Left lung (tissue), 4 donors: ENCODE measurements at regions not wholly inside any gene's neighbourhood (a gene's known extent, or its start where the extent isn't known, plus 50 kb on each side); places are given as distances from the start of the nearest gene placed in this dataset.
A peak's percentile ranks its signal among the peaks of the same experiment; 100 is the strongest.

ENCODE experiments used
- ATAC-seq: fragments of 200-7000 bp; cut with Tn5 transposase; one replicate; pipeline ENCODE4 v1.9.1; 2020; ENCODE audit warnings: moderate library complexity
- DNase-seq, 4 donors: peaks; one replicate each; pipeline ENCODE4 v3.0.0-alpha.2; 2013 to 2020
- H3K27ac ChIP-seq, 2 donors: fragments of 200-600 bp; sonication (generic) in 1 of 2; one replicate each; pipeline versions ENCODE4 v1.5.0 to v1.8.0; 2020 to 2021
- H3K27me3 ChIP-seq, 2 donors: fragments of 200-600 bp; sonication (generic) in 1 of 2; one replicate each; pipeline versions ENCODE4 v1.5.0 to v1.8.0; 2020 to 2021
- H3K36me3 ChIP-seq, 2 donors: fragments of 200-600 bp; sonication (generic) in 1 of 2; one replicate each; pipeline versions ENCODE4 v1.5.0 to v1.8.0; 2020 to 2021
- H3K4me1 ChIP-seq, 2 donors: fragments of 200-600 bp; one replicate each; pipeline ENCODE4 v1.8.0; 2021
- H3K4me3 ChIP-seq, 2 donors: fragments of 200-600 bp; sonication (generic) in 1 of 2; one replicate each; pipeline versions ENCODE4 v1.5.0 to v1.8.0; 2020 to 2021; ENCODE audit warnings: mild to moderate bottlenecking in 1 of 2
- H3K9me3 ChIP-seq, 2 donors: fragments of 200-600 bp; sonication (generic) in 1 of 2; one replicate each; pipeline versions ENCODE4 v1.5.0 to v1.8.0; 2020 to 2021
- CTCF ChIP-seq, 2 donors: fragments of 200-600 bp; sonication (generic) in 1 of 2; IDR thresholded peaks; one replicate each; pipeline versions ENCODE4 v1.5.0 to v1.8.0; 2021; ENCODE audit warnings: antibody characterized with exemption in 2 of 2
- intact Hi-C, 2 donors: fragments of 100-400 bp; cut with DNase I; formaldehyde crosslinking; loops; one replicate each; pipeline versions ENCODE4 v1.11.2 to v1.14.2; 2022
- donor health status: DM: no; HTN: yes; CAD: no.
- donor health status: DM: no; HTN: no; CAD: no.

- Histone ChIP-seq H3K4me3 (no peak overlapping the region), H3K27ac (no peak overlapping the region), H3K36me3 (no peaks in the 10 kb centered on the region), H3K9me3 (peaks cover 0 to 1% of the 10 kb centered on the region in 2 donors), H3K27me3 (no peaks in the 10 kb centered on the region), H3K4me1 (no peaks in the 10 kb centered on the region)
- no peak for ATAC-seq
- TF ChIP-seq CTCF (IDR thresholded peaks at IDR 0.05) = no peak
- intact Hi-C loops = no loop called here
- DNase-seq = no peak
These were observed 235.5 kb upstream of the ANO3 start for GRCh38 chr11:26096451-26096850.

- H3K4me1 ChIP-seq = no peaks in the 10 kb centered on the region
- no peaks in the 10 kb centered on the region for H3K27me3 ChIP-seq
- ATAC-seq (no peak), DNase-seq (no peak)
- H3K27ac ChIP-seq = no peak overlapping the region
- H3K9me3 ChIP-seq = no peaks in the 10 kb centered on the region
- H3K36me3 ChIP-seq = no peaks in the 10 kb centered on the region
- H3K4me3 ChIP-seq = no peak overlapping the region
- no peak for TF ChIP-seq CTCF (IDR thresholded peaks at IDR 0.05)
- intact Hi-C loops = no loop called here
These were observed 229.6 kb upstream of the ANO3 start for GRCh38 chr11:26102325-26102724.

- no peaks in the 10 kb centered on the region for H3K27me3 ChIP-seq
- no peaks in the 10 kb centered on the region for H3K36me3 ChIP-seq
- no peaks in the 10 kb centered on the region for H3K9me3 ChIP-seq
- H3K4me1 ChIP-seq = no peaks in the 10 kb centered on the region
- ATAC-seq (no peak), DNase-seq (no peak)
- no peak overlapping the region for H3K27ac ChIP-seq
- no peak overlapping the region for H3K4me3 ChIP-seq
- intact Hi-C loops = no loop called here
- TF ChIP-seq CTCF (IDR thresholded peaks at IDR 0.05) = no peak
These were observed 226.0 kb upstream of the ANO3 start for GRCh38 chr11:26105762-26106423.

DNA sequence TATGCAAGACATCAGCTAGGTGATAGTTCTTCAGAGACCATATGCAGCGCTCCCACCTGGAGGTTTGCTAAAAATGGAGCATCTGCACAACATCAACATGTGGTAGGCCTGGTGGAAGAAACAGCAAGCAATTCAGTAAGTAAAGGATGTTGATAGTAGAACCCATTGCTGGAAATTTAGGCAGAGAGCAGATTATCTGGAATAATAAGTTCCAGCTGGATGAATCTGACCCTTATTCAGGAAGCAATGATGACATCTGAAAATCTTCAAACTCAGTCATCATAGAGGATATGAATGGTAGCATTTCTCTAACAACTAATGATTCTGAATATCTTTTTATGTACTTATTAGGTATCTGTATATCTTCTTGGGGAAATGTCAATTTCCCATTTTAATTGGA, 225.2 kb upstream of the ANO3 start:
- H3K4me1 ChIP-seq = no peaks in the 10 kb centered on the region
- ATAC-seq (no peak), DNase-seq (peak in 1 of 4 donors; percentile 45)
- intact Hi-C loops = no loop called here
- no peak overlapping the region for H3K27ac ChIP-seq
- no peak overlapping the region for H3K4me3 ChIP-seq
- no peak for TF ChIP-seq CTCF (IDR thresholded peaks at IDR 0.05)
- no peaks in the 10 kb centered on the region for H3K27me3 ChIP-seq
- no peaks in the 10 kb centered on the region for H3K9me3 ChIP-seq
- no peaks in the 10 kb centered on the region for H3K36me3 ChIP-seq

GRCh38 chr11:26109658-26110368, 222.1 kb upstream of the ANO3 start:
- intact Hi-C loops = no loop called here
- H3K4me1 ChIP-seq = no peaks in the 10 kb centered on the region
- H3K27me3 ChIP-seq = no peaks in the 10 kb centered on the region
- H3K27ac ChIP-seq = no peak overlapping the region
- H3K36me3 ChIP-seq = no peaks in the 10 kb centered on the region
- no peaks in the 10 kb centered on the region for H3K9me3 ChIP-seq
- no peak for ATAC-seq
- DNase-seq = no peak
- H3K4me3 ChIP-seq = no peak overlapping the region
- TF ChIP-seq CTCF (IDR thresholded peaks at IDR 0.05) = no peak
